Pancreas (tissue), 10 donors: ENCODE measurements at regions not wholly inside any gene's neighbourhood (a gene's known extent, or its start where the extent isn't known, plus 50 kb on each side); places are given as distances from the start of the nearest gene placed in this dataset.

Experiments
- ATAC-seq, 4 donors: fragments of 200-7000 bp; cut with Tn5 transposase; one replicate each; pipeline versions ENCODE4 v1.8.0 to v1.9.1; 2020; ENCODE audit warnings: mild to moderate bottlenecking in 4 of 4, moderate library complexity in 4 of 4
- DNase-seq, 6 donors: peaks; one replicate each; pipeline ENCODE4 v3.0.0-alpha.2; 2020
- FAIRE-seq: peaks from 2 replicates; lab custom pipeline; 2012; peaks lifted over from hg19 to GRCh38; lab: Jason Lieb, UNC
- H3K27ac ChIP-seq, 4 donors: fragments of 200-600 bp; sonication (generic); 1 replicate in 3 of 4; 2 replicates in 1 of 4; pipeline versions ENCODE4 v1.5.0 to v1.8.0; 2020
- H3K27me3 ChIP-seq, 4 donors: fragments of 200-600 bp; one replicate each; pipeline ENCODE4 v1.8.0; 2021
- H3K36me3 ChIP-seq, 3 donors: fragments of 200-600 bp; sonication (generic) in 1 of 3; one replicate each; pipeline versions ENCODE4 v1.5.0 to v1.8.0; 2020 to 2021
- H3K4me1 ChIP-seq, 3 donors: fragments of 200-600 bp; one replicate each; pipeline ENCODE4 v1.8.0; 2021
- H3K4me3 ChIP-seq, 4 donors: fragments of 200-600 bp; sonication (generic) in 2 of 4; one replicate each; pipeline versions ENCODE4 v1.5.0 to v1.8.0; 2020 to 2021
- H3K9me3 ChIP-seq, 4 donors: fragments of 200-600 bp; one replicate each; pipeline ENCODE4 v1.8.0; 2021
- WGBS, 2 donors: extraction: QIAGEN DNeasy Blood & Tissue Kit; methylation state at CpG; one replicate each; pipeline ENCODE4 v1.1.7; 2013; 5-methylcytosine and 5-hydroxymethylcytosine counted together
- intact Hi-C, 3 donors: fragments of 100-400 bp; cut with DNase I; formaldehyde crosslinking; loops; one replicate each; pipeline versions ENCODE4 v1.11.1 to v1.14.2; 2022
- TF ChIP-seq, protein P1 (sequence below), 4 donors: fragments of 200-600 bp; sonication (generic) in 3 of 4; IDR thresholded peaks; one replicate each; pipeline versions ENCODE4 v1.5.0 to v1.8.0; 2021; ENCODE audit warnings: antibody characterized with exemption in 4 of 4
- donor health status: healthy with polysubstance abuse.
- donor health status: DM: no; HTN: no; CAD: no; lungs with moderate emphysema.
- donor health status: DM: no; HTN: no; CAD: no.
- donor health status: control.
- donor health status: control.
- donor health status: Bipolar disorder and iron deficiency.
- donor health status: DM: yes; HTN: yes; CAD: no.
- donor health status: DM: no; HTN: no; CAD: no.
- donor health status: DM: no; HTN: no; CAD: no.
- donor health status: DM: yes; HTN: yes; CAD: no.

GRCh38 chr5:30626557-30626956 is 566.9 kb upstream of the CDH6 start:
- intact Hi-C loops, result no loop called here
- WGBS, 2 donors, result 41 to 56% methylated on average over 2 of the region's 2 CpGs

DNA sequence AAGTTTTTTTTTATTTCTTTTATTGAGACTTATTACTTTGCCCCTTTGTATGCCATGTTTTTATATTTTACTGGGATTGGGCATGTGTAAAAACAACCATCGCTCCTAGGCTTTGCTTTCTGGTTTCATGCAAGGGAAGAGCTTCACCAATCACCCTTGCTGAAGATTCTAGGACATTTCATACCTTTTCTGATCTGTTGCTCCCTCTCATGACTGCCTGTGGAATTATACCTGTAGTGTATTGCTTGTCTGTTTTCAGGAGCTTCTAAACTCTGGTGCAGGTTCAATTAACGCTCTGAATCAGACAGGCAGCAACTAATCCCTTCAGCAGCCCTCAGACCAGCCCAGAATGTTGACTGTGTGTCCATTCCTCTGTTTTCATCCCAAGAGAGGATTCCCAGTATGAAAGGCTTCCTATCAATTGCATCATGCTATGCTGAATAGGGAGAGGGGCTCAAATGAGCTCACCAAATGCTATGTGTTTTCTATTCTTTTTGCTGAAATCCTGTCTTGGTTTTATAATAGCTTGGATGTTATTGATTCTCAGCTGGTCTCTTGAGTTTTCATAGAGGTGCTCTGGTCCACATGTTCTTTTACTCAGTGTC is 572.9 kb upstream of the CDH6 start:
- TF ChIP-seq, protein P1, sequence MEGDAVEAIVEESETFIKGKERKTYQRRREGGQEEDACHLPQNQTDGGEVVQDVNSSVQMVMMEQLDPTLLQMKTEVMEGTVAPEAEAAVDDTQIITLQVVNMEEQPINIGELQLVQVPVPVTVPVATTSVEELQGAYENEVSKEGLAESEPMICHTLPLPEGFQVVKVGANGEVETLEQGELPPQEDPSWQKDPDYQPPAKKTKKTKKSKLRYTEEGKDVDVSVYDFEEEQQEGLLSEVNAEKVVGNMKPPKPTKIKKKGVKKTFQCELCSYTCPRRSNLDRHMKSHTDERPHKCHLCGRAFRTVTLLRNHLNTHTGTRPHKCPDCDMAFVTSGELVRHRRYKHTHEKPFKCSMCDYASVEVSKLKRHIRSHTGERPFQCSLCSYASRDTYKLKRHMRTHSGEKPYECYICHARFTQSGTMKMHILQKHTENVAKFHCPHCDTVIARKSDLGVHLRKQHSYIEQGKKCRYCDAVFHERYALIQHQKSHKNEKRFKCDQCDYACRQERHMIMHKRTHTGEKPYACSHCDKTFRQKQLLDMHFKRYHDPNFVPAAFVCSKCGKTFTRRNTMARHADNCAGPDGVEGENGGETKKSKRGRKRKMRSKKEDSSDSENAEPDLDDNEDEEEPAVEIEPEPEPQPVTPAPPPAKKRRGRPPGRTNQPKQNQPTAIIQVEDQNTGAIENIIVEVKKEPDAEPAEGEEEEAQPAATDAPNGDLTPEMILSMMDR (IDR thresholded peaks at IDR 0.05), result no peak
- no peak for DNase-seq
- Histone ChIP-seq H3K27ac (no peak overlapping the region), H3K36me3 (no peaks in the 10 kb centered on the region), H3K4me3 (no peak overlapping the region), H3K4me1 (no peaks in the 10 kb centered on the region), H3K27me3 (no peaks in the 10 kb centered on the region), H3K9me3 (no peaks in the 10 kb centered on the region)
- 60 to 62% methylated on average over 2 of the region's 2 CpGs for WGBS, 2 donors
- ATAC-seq, result no peak
- intact Hi-C loops, result no loop called here
- FAIRE-seq, result no peak

More at GRCh38 chr5:30626557-30626956, 566.9 kb upstream of the CDH6 start:
- H3K4me3 ChIP-seq, result no peak overlapping the region
- TF ChIP-seq, protein P1 (IDR thresholded peaks at IDR 0.05), result no peak
- DNase-seq, result no peak
- no peaks in the 10 kb centered on the region for H3K36me3 ChIP-seq
- no peaks in the 10 kb centered on the region for H3K27me3 ChIP-seq
- no peak for FAIRE-seq
- no peak for ATAC-seq
- H3K9me3 ChIP-seq, result no peaks in the 10 kb centered on the region
- no peak overlapping the region for H3K27ac ChIP-seq
- H3K4me1 ChIP-seq, result no peaks in the 10 kb centered on the region

GRCh38 chr5:30608501-30608900 is 585.0 kb upstream of the CDH6 start:
- TF ChIP-seq, protein P1 (IDR thresholded peaks at IDR 0.05), result no peak
- no peak overlapping the region for H3K4me3 ChIP-seq
- no peak overlapping the region for H3K27ac ChIP-seq
- no peaks in the 10 kb centered on the region for H3K9me3 ChIP-seq
- FAIRE-seq (no peak), ATAC-seq (no peak), DNase-seq (no peak)
- intact Hi-C loops, result no loop called here
- no peaks in the 10 kb centered on the region for H3K36me3 ChIP-seq
- no peaks in the 10 kb centered on the region for H3K4me1 ChIP-seq
- H3K27me3 ChIP-seq, result no peaks in the 10 kb centered on the region
- WGBS, 2 donors, result 70 to 77% methylated on average over 3 of the region's 3 CpGs

DNA sequence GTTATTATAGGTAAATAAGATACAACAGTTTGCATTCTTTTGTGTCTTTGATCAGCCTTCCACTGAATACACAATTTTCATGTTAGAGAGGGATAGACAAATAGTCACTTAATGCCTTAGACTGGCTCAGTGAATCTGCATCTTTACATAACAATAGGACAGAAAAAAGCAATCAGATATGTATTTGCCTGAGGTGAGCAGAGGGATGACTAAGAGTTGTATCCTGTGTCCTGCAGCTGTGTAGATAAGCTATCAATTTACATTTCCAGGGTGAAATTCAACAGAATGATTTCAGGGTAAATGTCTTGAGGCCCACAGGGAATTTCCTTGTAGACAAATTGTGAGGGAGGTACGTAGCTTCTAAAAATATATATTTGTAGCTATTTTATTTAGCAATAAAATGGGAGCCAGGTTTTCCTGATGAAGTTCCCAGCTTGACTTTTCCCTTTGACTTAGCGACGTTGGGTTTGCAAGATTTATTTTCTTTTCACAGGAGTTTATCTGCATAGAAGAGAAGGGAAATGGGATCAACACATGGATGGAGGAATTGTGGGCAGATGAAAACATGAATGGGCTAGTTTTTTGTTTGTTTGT is 586.1 kb upstream of the CDH6 start:
- intact Hi-C loops, result no loop called here
- no peaks in the 10 kb centered on the region for H3K4me1 ChIP-seq
- no peak overlapping the region for H3K4me3 ChIP-seq
- no peaks in the 10 kb centered on the region for H3K9me3 ChIP-seq
- TF ChIP-seq, protein P1 (IDR thresholded peaks at IDR 0.05), result no peak
- peak in 1 of 4 donors; percentile 32 for ATAC-seq
- WGBS, 2 donors, result 54 to 66% methylated on average over 3 of the region's 3 CpGs
- no peak for DNase-seq
- H3K27ac ChIP-seq, result no peak overlapping the region
- H3K36me3 ChIP-seq, result no peaks in the 10 kb centered on the region
- no peaks in the 10 kb centered on the region for H3K27me3 ChIP-seq
- FAIRE-seq, result no peak

DNA sequence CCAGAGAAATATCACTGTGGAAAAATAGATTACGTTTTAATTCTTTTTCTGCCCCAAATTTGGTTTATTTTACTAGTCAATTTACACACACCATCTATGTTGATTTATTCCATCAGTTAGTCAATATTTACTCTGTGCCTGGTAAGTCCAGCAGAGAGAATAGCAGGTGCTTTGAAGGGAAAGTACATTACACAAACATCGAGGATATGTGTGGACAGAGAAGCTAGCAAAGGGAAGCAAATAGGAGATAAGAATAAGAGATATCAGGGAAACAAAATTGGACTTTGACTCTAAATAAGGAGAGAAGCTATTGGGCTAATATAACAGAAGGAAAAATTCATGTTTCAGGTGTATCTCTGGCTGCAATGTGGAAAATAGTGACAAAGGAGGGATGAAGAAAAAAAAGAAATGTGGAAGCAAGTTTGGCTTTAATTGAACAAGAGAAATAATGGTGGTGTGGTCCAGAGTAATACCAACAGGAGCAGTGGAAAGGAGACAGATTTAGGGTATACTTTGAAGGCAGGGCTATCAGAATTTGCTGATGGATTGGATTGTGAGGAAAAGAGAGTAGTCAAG is 587.7 kb upstream of the CDH6 start:
- peaks cover 0 to 3% (median 0%) of the 10 kb centered on the region in 3 donors for H3K4me1 ChIP-seq
- DNase-seq, result no peak
- no peaks in the 10 kb centered on the region for H3K9me3 ChIP-seq
- no peak overlapping the region for H3K4me3 ChIP-seq
- TF ChIP-seq, protein P1 (IDR thresholded peaks at IDR 0.05), result no peak
- 9 to 14% methylated on average over 2 of the region's 2 CpGs for WGBS, 2 donors
- intact Hi-C loops, result no loop called here
- H3K27ac ChIP-seq, result no peak overlapping the region
- H3K27me3 ChIP-seq, result no peaks in the 10 kb centered on the region
- ATAC-seq, result peak in 3 of 4 donors; percentile 61 to 66 (median 65)
- FAIRE-seq, result no peak
- H3K36me3 ChIP-seq, result no peaks in the 10 kb centered on the region
